ENCODE measurements at regions not wholly inside any gene's neighbourhood (a gene's known extent, or its start where the extent isn't known, plus 50 kb on each side); places are given as distances from the start of the nearest gene placed in this dataset.

DNA sequence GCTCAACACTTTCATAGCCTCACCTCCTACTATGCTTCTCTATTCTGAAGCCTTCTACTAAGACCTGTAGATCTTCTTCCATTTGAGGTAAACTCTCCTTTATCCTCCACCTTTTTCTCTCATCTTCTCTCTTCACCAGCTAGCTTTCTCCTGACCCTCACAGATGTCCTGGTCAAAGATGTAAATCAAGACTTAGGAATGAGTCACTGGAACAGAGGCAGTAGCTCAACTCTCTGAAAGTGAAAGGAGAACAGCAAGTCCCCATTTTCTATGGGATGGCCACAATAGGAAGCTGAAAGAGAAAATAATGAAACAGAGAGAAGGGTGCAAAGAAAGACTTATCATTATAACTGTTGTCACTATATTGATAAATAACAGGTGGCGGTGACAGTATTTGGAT, 86.1 kb upstream of the DOCK9 start:
- POLR2A ChIA-PET: no interaction called here

DNA sequence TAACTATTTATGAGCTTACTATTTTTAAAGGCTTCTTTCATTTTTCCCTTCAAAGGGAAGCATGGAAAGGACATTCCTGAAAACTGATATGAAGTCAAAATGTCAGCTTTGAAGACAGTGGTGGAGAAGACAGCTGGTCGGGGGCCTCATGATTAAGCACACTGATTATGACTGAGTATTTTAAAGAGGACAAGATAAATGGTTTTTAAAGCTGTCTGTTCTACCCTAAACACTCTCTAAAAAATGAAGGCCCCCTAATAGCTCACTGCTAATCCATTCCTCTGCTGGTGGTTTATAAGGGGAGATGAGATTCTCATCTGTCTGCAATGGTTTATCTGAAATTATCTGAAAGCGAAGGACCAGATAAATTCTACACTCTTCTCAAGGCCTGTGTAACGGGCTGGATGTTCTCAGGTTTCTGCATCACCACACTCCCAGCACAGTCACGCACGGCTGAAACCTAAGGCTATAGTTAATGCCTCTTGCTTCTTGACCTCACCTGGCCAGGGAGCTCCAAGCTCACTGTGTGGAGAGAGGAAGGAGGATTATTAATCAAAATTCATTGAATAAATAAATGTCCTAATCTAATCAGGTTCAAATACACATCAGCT, 86.9 kb upstream of the DOCK9 start:
- TF ChIP-seq, protein P1, sequence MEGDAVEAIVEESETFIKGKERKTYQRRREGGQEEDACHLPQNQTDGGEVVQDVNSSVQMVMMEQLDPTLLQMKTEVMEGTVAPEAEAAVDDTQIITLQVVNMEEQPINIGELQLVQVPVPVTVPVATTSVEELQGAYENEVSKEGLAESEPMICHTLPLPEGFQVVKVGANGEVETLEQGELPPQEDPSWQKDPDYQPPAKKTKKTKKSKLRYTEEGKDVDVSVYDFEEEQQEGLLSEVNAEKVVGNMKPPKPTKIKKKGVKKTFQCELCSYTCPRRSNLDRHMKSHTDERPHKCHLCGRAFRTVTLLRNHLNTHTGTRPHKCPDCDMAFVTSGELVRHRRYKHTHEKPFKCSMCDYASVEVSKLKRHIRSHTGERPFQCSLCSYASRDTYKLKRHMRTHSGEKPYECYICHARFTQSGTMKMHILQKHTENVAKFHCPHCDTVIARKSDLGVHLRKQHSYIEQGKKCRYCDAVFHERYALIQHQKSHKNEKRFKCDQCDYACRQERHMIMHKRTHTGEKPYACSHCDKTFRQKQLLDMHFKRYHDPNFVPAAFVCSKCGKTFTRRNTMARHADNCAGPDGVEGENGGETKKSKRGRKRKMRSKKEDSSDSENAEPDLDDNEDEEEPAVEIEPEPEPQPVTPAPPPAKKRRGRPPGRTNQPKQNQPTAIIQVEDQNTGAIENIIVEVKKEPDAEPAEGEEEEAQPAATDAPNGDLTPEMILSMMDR (IDR thresholded peaks at IDR 0.05; ENCODE audit: low read depth, low read length): no peak
- ChIA-PET POLR2A (no interaction called here), CTCF (interaction anchor here (0.5 to 1.1 kb wide), 2 partner anchors 24 to 1006 kb away, joined by 5 read pairs; no protein-coding TSS in a partner anchor)
- Histone ChIP-seq H3K27ac (ENCODE audit: low read depth, low read length) (no peak overlapping the region), H3K9me3 (ENCODE audit: control insufficient read depth, insufficient read depth, low read length) (no peaks in the 10 kb centered on the region), H3K4me3 (ENCODE audit: low read depth, low read length) (no peak overlapping the region), H3K27me3 (ENCODE audit: control insufficient read depth, insufficient read depth, low read length) (no peaks in the 10 kb centered on the region)
- no peak for DNase-seq (ENCODE audit: low read depth, low spot score)

More for the DNA sequence above, 86.1 kb upstream of the DOCK9 start:
- no peak overlapping the region for H3K27ac ChIP-seq (ENCODE audit: low read depth, low read length)
- TF ChIP-seq, protein P1 (IDR thresholded peaks at IDR 0.05; ENCODE audit: low read depth, low read length): no peak
- H3K9me3 ChIP-seq (ENCODE audit: control insufficient read depth, insufficient read depth, low read length): no peaks in the 10 kb centered on the region
- no peak for DNase-seq (ENCODE audit: low read depth, low spot score)
- H3K4me3 ChIP-seq (ENCODE audit: low read depth, low read length): no peak overlapping the region
- CTCF ChIA-PET: interaction anchor here (1.1 kb wide), 1 partner anchor 24 kb away, joined by 5 read pairs; no protein-coding TSS in a partner anchor
- no peaks in the 10 kb centered on the region for H3K27me3 ChIP-seq (ENCODE audit: control insufficient read depth, insufficient read depth, low read length)

DNA sequence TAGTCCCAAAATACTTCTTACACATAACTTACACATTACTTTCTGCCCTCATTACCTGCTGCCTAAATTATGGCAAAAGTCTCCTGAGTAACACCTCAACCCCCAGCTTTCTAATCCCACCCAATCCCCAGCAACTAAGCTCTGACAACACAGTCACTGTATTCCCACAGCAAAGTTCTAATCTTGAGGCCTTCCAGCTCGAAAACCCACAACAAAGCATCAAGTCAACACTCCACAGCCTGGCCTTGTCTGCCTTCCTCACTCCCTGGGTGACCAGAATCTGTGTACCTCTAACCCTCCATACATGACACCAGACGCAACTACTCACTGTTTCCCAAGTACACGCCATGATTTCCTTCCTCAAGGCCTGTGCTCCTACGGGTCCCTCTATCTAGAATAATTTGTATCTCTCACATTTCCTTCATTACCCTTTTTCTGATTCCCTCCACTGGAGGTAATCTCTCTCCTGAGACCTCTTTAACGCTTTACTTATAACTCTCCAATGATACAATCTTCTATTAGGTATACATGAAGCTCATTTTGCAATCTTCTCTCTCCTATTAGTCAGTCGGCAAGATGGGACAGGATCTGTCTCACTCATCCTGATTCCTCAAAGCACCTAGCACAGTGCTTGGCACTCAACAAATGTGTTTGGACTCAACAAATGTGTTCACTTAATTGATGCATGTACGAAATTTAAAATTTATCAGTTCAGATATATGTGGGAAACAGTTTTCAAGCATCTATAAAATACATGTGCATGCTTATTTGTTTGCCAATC, 87.6 kb upstream of the DOCK9 start:
- H3K27ac ChIP-seq (ENCODE audit: low read depth, low read length): no peak overlapping the region
- H3K4me3 ChIP-seq (ENCODE audit: low read depth, low read length): no peak overlapping the region
- ChIA-PET POLR2A (no interaction called here), CTCF (interaction anchor here (0.5 to 1.1 kb wide), 2 partner anchors 18 to 1007 kb away, joined by 3 to 5 read pairs; no protein-coding TSS in a partner anchor)
- TF ChIP-seq, protein P1 (IDR thresholded peaks at IDR 0.05; ENCODE audit: low read depth, low read length): no peak
- no peak for DNase-seq (ENCODE audit: low read depth, low spot score)
- H3K9me3 ChIP-seq (ENCODE audit: control insufficient read depth, insufficient read depth, low read length): no peaks in the 10 kb centered on the region
- no peaks in the 10 kb centered on the region for H3K27me3 ChIP-seq (ENCODE audit: control insufficient read depth, insufficient read depth, low read length)

DNA sequence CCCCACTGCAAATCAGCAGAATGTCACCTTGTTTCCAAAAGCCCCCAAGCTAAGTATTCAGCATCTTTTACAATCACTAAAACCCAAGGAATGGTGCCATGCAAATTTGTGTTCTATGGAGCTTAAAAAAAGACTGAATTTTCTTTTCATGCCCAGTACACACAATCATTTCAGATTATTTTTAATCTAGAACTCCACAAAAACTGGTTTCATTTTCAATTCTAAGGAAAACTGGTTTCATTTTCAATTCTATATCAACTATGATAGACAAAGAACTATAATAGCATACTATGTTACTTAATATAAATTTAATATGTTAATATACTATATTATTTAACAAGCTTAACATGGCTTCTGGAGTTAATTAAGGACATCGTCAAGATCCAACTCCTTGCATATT, 88.4 kb upstream of the DOCK9 start:
- no peak overlapping the region for H3K4me3 ChIP-seq (ENCODE audit: low read depth, low read length)
- no peak overlapping the region for H3K27ac ChIP-seq (ENCODE audit: low read depth, low read length)
- DNase-seq (ENCODE audit: low read depth, low spot score): no peak
- ChIA-PET CTCF (interaction anchor here (1.1 kb wide), 1 partner anchor 17 kb away, joined by 3 read pairs; no protein-coding TSS in a partner anchor), POLR2A (no interaction called here)
- no peaks in the 10 kb centered on the region for H3K9me3 ChIP-seq (ENCODE audit: control insufficient read depth, insufficient read depth, low read length)
- TF ChIP-seq, protein P1 (IDR thresholded peaks at IDR 0.05; ENCODE audit: low read depth, low read length): no peak
- no peaks in the 10 kb centered on the region for H3K27me3 ChIP-seq (ENCODE audit: control insufficient read depth, insufficient read depth, low read length)

All from AG04450 (cell line).